ENCODE measurements at regions not wholly inside any gene's neighbourhood (a gene's known extent, or its start where the extent isn't known, plus 50 kb on each side); places are given as distances from the start of the nearest gene placed in this dataset.

- no peak for TF ChIP-seq CTCF (IDR thresholded peaks at IDR 0.05; ENCODE audit: low read depth, low read length, missing control alignments)
- no peak overlapping the region for H3K4me3 ChIP-seq (replicated peaks; ENCODE audit: low read depth, low read length)
- no peak for DNase-seq (ENCODE audit: extremely low read depth, low read depth)
These were observed 698.6 kb downstream of the CCSER2 start for GRCh38 chr10:85026878-85027467.

GRCh38 chr10:85032981-85033380 is 704.6 kb downstream of the CCSER2 start:
- DNase-seq (ENCODE audit: extremely low read depth, low read depth): no peak
- no peak for TF ChIP-seq CTCF (IDR thresholded peaks at IDR 0.05; ENCODE audit: low read depth, low read length, missing control alignments)
- no peak overlapping the region for H3K4me3 ChIP-seq (replicated peaks; ENCODE audit: low read depth, low read length)

GRCh38 chr10:85036661-85037060 is 708.3 kb downstream of the CCSER2 start:
- no peak for DNase-seq (ENCODE audit: extremely low read depth, low read depth)
- no peak for TF ChIP-seq CTCF (IDR thresholded peaks at IDR 0.05; ENCODE audit: low read depth, low read length, missing control alignments)

GRCh38 chr10:85039311-85039710 is 710.9 kb downstream of the CCSER2 start:
- TF ChIP-seq CTCF (IDR thresholded peaks at IDR 0.05; ENCODE audit: low read depth, low read length, missing control alignments): no peak
- DNase-seq (ENCODE audit: extremely low read depth, low read depth): no peak
- H3K4me3 ChIP-seq (replicated peaks; ENCODE audit: low read depth, low read length): no peak overlapping the region

More at GRCh38 chr10:85036661-85037060, 708.3 kb downstream of the CCSER2 start:
- H3K4me3 ChIP-seq (replicated peaks; ENCODE audit: low read depth, low read length): no peak overlapping the region

GRCh38 chr10:85043207-85043606 is 714.8 kb downstream of the CCSER2 start:
- no peak for DNase-seq (ENCODE audit: extremely low read depth, low read depth)
- H3K4me3 ChIP-seq (replicated peaks; ENCODE audit: low read depth, low read length): no peak overlapping the region

GRCh38 chr10:85045046-85045445 is 716.7 kb downstream of the CCSER2 start:
- no peak for TF ChIP-seq CTCF (IDR thresholded peaks at IDR 0.05; ENCODE audit: low read depth, low read length, missing control alignments)

More at GRCh38 chr10:85043207-85043606, 714.8 kb downstream of the CCSER2 start:
- TF ChIP-seq CTCF (IDR thresholded peaks at IDR 0.05; ENCODE audit: low read depth, low read length, missing control alignments): no peak

More at GRCh38 chr10:85045046-85045445, 716.7 kb downstream of the CCSER2 start:
- H3K4me3 ChIP-seq (replicated peaks; ENCODE audit: low read depth, low read length): no peak overlapping the region
- no peak for DNase-seq (ENCODE audit: extremely low read depth, low read depth)

Measured in HFF-Myc (cell line).